Prostate gland (tissue), 2 donors: ENCODE measurements at regions not wholly inside any gene's neighbourhood (a gene's known extent, or its start where the extent isn't known, plus 50 kb on each side); places are given as distances from the start of the nearest gene placed in this dataset.
A peak's percentile ranks its signal among the peaks of the same experiment; 100 is the strongest.

Source experiments
- DNase-seq: peaks from one replicate; pipeline ENCODE4 v3.0.0-alpha.2; 2019; ENCODE audit warnings: low spot score
- H3K27ac ChIP-seq, 2 donors: fragments of 200-600 bp; sonication (generic); 2 replicates each; pipeline ENCODE4 v1.5.1; 2017 to 2019
- H3K27me3 ChIP-seq: fragments of 200-600 bp; sonication (generic); replicated peaks from 2 replicates; pipeline ENCODE4 v1.5.1; 2019; ENCODE audit not compliant: insufficient read depth
- H3K36me3 ChIP-seq, 2 donors: fragments of 200-600 bp; sonication (generic); 1 replicate in 1 of 2; 2 replicates in 1 of 2; pipeline versions ENCODE4 v1.5.1 to v1.8.1; 2017 to 2019
- H3K4me1 ChIP-seq: fragments of 200-600 bp; sonication (generic); replicated peaks from 2 replicates; pipeline ENCODE4 v1.5.1; 2019
- H3K4me3 ChIP-seq, 2 donors: fragments of 200-600 bp; sonication (generic); 2 replicates each; pipeline ENCODE4 v1.5.1; 2017 to 2019
- H3K9me3 ChIP-seq: fragments of 200-600 bp; sonication (generic); 2 replicates; pipeline ENCODE4 v1.5.1; 2017
- CTCF ChIP-seq, 4 experiments: fragments of 200-600 bp in 2 of 4; fragments of 450-650 bp in 2 of 4; sonication (generic) in 2 of 4; IDR thresholded peaks; 1 replicate in 3 of 4; 2 replicates in 1 of 4; pipeline ENCODE4 v1.5.1; 2016 to 2019; ENCODE audit warnings: antibody characterized with exemption in 4 of 4, mild to moderate bottlenecking in 2 of 4, moderate library complexity in 2 of 4
- POLR2A ChIP-seq: fragments of 450-650 bp; IDR thresholded peaks from one replicate; pipeline ENCODE4 v1.6.1; 2016; ENCODE audit warnings: antibody characterized with exemption, mild to moderate bottlenecking
- POLR2AphosphoS5 ChIP-seq: sonication (generic); formaldehyde crosslinking; IDR thresholded peaks from one replicate; pipeline ENCODE4 v1.6.1; 2017; ENCODE audit warnings: antibody characterized with exemption
- WGBS: methylation state at CpG from one replicate; pipeline ENCODE4 v1.1.5; 2018; 5-methylcytosine and 5-hydroxymethylcytosine counted together
- intact Hi-C: fragments of 100-400 bp; cut with DNase I; formaldehyde crosslinking; loops from one replicate; pipeline ENCODE4 v1.14.2; 2022

- Histone ChIP-seq H3K4me3 (no peak overlapping the region), H3K27me3 (no peaks in the 10 kb centered on the region), H3K27ac (no peak overlapping the region), H3K9me3 (no peaks in the 10 kb centered on the region), H3K4me1 (no peaks in the 10 kb centered on the region), H3K36me3 (no peaks in the 10 kb centered on the region)
- intact Hi-C loops = loop anchor here (5.0 kb wide), 1 partner anchor 555 kb away; no protein-coding TSS in a partner anchor
- 20% methylated on average over 8 of the region's 8 CpGs for WGBS
- DNase-seq = peak; percentile 21
- TF ChIP-seq CTCF (IDR thresholded peaks at IDR 0.05) = peak; percentile 20 to 73 (median 66)
- TF ChIP-seq POLR2AphosphoS5 = no peak
- TF ChIP-seq POLR2A = no peak
These were observed 408.3 kb upstream of the PLXNA2 start for GRCh38 chr1:208652296-208653160.

GRCh38 chr1:208653426-208653825 lies 409.2 kb upstream of the PLXNA2 start:
- no peaks in the 10 kb centered on the region for H3K9me3 ChIP-seq
- TF ChIP-seq CTCF (IDR thresholded peaks at IDR 0.05) (no peak), POLR2AphosphoS5 (no peak), POLR2A (no peak)
- H3K27me3 ChIP-seq = no peaks in the 10 kb centered on the region
- no peaks in the 10 kb centered on the region for H3K4me1 ChIP-seq
- no peak for DNase-seq
- intact Hi-C loops = loop anchor here (5.0 kb wide), 1 partner anchor 554 kb away; no protein-coding TSS in a partner anchor
- no peak overlapping the region for H3K4me3 ChIP-seq
- WGBS = 49% methylated on average over 4 of the region's 4 CpGs
- no peaks in the 10 kb centered on the region for H3K36me3 ChIP-seq
- H3K27ac ChIP-seq = no peak overlapping the region

GRCh38 chr1:208654241-208654640 lies 410.1 kb upstream of the PLXNA2 start:
- DNase-seq = no peak
- H3K27ac ChIP-seq = no peak overlapping the region
- H3K4me1 ChIP-seq = no peaks in the 10 kb centered on the region
- intact Hi-C loops = loop anchor here (5.0 kb wide), 1 partner anchor 553 kb away; no protein-coding TSS in a partner anchor
- no peaks in the 10 kb centered on the region for H3K27me3 ChIP-seq
- WGBS = 62% methylated on average over 3 of the region's 3 CpGs
- TF ChIP-seq POLR2AphosphoS5 (no peak), CTCF (IDR thresholded peaks at IDR 0.05) (peak in 1 of 4 experiments; percentile 20)
- H3K36me3 ChIP-seq = no peaks in the 10 kb centered on the region
- no peaks in the 10 kb centered on the region for H3K9me3 ChIP-seq
- H3K4me3 ChIP-seq = no peak overlapping the region

- intact Hi-C loops = no loop called here
- Histone ChIP-seq H3K27me3 (no peaks in the 10 kb centered on the region), H3K36me3 (no peaks in the 10 kb centered on the region), H3K4me3 (no peak overlapping the region), H3K9me3 (no peaks in the 10 kb centered on the region), H3K4me1 (no peaks in the 10 kb centered on the region), H3K27ac (no peak overlapping the region)
- no peak for DNase-seq
- WGBS = 75% methylated on average over 4 of the region's 4 CpGs
- no peak for TF ChIP-seq CTCF (IDR thresholded peaks at IDR 0.05)
- no peak for TF ChIP-seq POLR2AphosphoS5
- no peak for TF ChIP-seq POLR2A
These were observed 421.8 kb upstream of the PLXNA2 start for GRCh38 chr1:208665936-208666335.

GRCh38 chr1:208668991-208669390 lies 424.8 kb upstream of the PLXNA2 start:
- intact Hi-C loops = no loop called here
- no peaks in the 10 kb centered on the region for H3K9me3 ChIP-seq
- no peak overlapping the region for H3K4me3 ChIP-seq
- no peaks in the 10 kb centered on the region for H3K36me3 ChIP-seq
- no peak for TF ChIP-seq CTCF (IDR thresholded peaks at IDR 0.05)
- no peak for TF ChIP-seq POLR2AphosphoS5
- no peak for TF ChIP-seq POLR2A
- H3K27me3 ChIP-seq = no peaks in the 10 kb centered on the region
- WGBS = 19% methylated on average over 1 of the region's 1 CpG
- H3K27ac ChIP-seq = no peak overlapping the region
- DNase-seq = no peak
- H3K4me1 ChIP-seq = no peaks in the 10 kb centered on the region
